K562 (cell line): ENCODE measurements at regions not wholly inside any gene's neighbourhood (a gene's known extent, or its start where the extent isn't known, plus 50 kb on each side); places are given as distances from the start of the nearest gene placed in this dataset.

ENCODE experiments used
- ATAC-seq: fragments of 200-7000 bp; cut with Tn5 transposase; 3 replicates; pipeline ENCODE4 v1.9.1; 2020; ENCODE audit warnings: moderate library complexity
- BruUV-seq: library from RNA; stranded (reverse); fragments of 400-500 nt; replicated peaks from 2 replicates; lab custom pipeline; 2021; lab: Mats Ljungman, UMichigan
- CTCF ChIA-PET: fragments of 300-600 bp; formaldehyde crosslinking; extraction: SDS; loops from one replicate; lab custom pipeline; 2021; ENCODE audit warnings: low intra/inter-chr PET ratio; lab: Yijun Ruan, JAX
- POLR2A ChIA-PET: fragments of 300-600, 350-650 bp; sonication (Branson Sonifier 250); formaldehyde crosslinking; extraction: SDS; loops from one replicate; lab custom pipeline; 2021; ENCODE audit warnings: antibody characterized with exemption, inconsistent platforms; lab: Yijun Ruan, JAX
- DNase-seq, 4 experiments: peaks; one replicate each; pipeline versions ENCODE4 v3.0.0 to v3.0.0-alpha.2; 2011 to 2018; ENCODE audit warnings: low spot score in 3 of 4, mixed read lengths in 3 of 4; ENCODE audit errors: extremely low read depth in 1 of 4
- FAIRE-seq: peaks from 2 replicates; lab custom pipeline; 2011; peaks lifted over from hg19 to GRCh38; lab: Jason Lieb, UNC
- H2AFZ ChIP-seq: 2 replicates; pipeline ENCODE4 v1.6.0; 2011; ENCODE audit warnings: low read depth, low read length, control low read depth, inconsistent platforms
- H3K27ac ChIP-seq: fragments of 200-600 bp; 3 replicates; pipeline ENCODE4 v1.8.0; 2011; ENCODE audit warnings: low read depth, mild to moderate bottlenecking, control low read depth, inconsistent platforms, low read length, moderate library complexity, mixed read lengths; ENCODE audit errors: extremely low read depth
- H3K27me3 ChIP-seq, 2 experiments: fragments of 300-600 bp in 1 of 2; 2 replicates in 1 of 2; 3 replicates in 1 of 2; pipeline versions ENCODE4 v1.6.0 to v1.8.0; 2011; ENCODE audit warnings: inconsistent platforms in 2 of 2, low read length in 2 of 2, mild to moderate bottlenecking in 1 of 2, mixed read lengths in 1 of 2, moderate library complexity in 1 of 2; ENCODE audit not compliant: control insufficient read depth in 2 of 2, insufficient read depth in 2 of 2
- H3K36me3 ChIP-seq: fragments of 300-600 bp; 3 replicates; pipeline ENCODE4 v1.8.0; 2011; ENCODE audit warnings: mild to moderate bottlenecking, low read length, inconsistent platforms; ENCODE audit not compliant: control insufficient read depth, insufficient read depth
- H3K4me1 ChIP-seq, 2 experiments: fragments of 200-600 bp in 1 of 2; replicated peaks in 1 of 2; 2 replicates in 1 of 2; 3 replicates in 1 of 2; pipeline versions ENCODE4 v1.5.1 to v1.8.0; 2011; ENCODE audit warnings: inconsistent platforms in 2 of 2, low read length in 2 of 2, mild to moderate bottlenecking in 1 of 2, mixed read lengths in 1 of 2, moderate library complexity in 1 of 2; ENCODE audit not compliant: control insufficient read depth in 2 of 2, insufficient read depth in 2 of 2
- H3K4me2 ChIP-seq: 2 replicates; pipeline ENCODE4 v1.6.1; 2011; ENCODE audit warnings: low read length, control low read depth, inconsistent platforms, mixed read lengths; ENCODE audit not compliant: insufficient read depth
- H3K4me3 ChIP-seq: fragments of 200-600 bp; sonication (generic), shearing (Covaris generic); 2 replicates; pipeline ENCODE4 v1.5.1; 2016; ENCODE audit warnings: control low read depth, inconsistent platforms
- H3K79me2 ChIP-seq: fragments of 200-600 bp; 3 replicates; pipeline ENCODE4 v1.8.0; 2011; ENCODE audit warnings: low read length, inconsistent platforms; ENCODE audit not compliant: control insufficient read depth, insufficient read depth
- H3K9ac ChIP-seq, 2 experiments: 2 replicates each; pipeline versions ENCODE4 v1.6.0 to v1.6.1; 2011; ENCODE audit warnings: low read depth in 2 of 2, low read length in 2 of 2, control low read depth in 1 of 2, inconsistent platforms in 1 of 2, mild to moderate bottlenecking in 1 of 2, mixed read lengths in 1 of 2; ENCODE audit not compliant: insufficient read depth in 1 of 2
- H3K9me1 ChIP-seq: one replicate; pipeline ENCODE4 v1.6.0; 2011; ENCODE audit warnings: inconsistent platforms, mild to moderate bottlenecking, low read length, moderate library complexity; ENCODE audit not compliant: control insufficient read depth, insufficient read depth
- H3K9me3 ChIP-seq: replicated peaks from 2 replicates; pipeline ENCODE4 v1.5.1; 2011; ENCODE audit warnings: low read depth, low read length, inconsistent platforms; ENCODE audit not compliant: control insufficient read depth, insufficient read depth
- H4K20me1 ChIP-seq: replicated peaks from 2 replicates; pipeline ENCODE4 v1.6.1; 2011; ENCODE audit warnings: low read length, inconsistent platforms, mixed read lengths; ENCODE audit not compliant: control insufficient read depth, insufficient read depth
- ARHGAP35 ChIP-seq: fragments of 450-650 bp; IDR thresholded peaks from 2 replicates; pipeline ENCODE4 v1.6.1; 2018; ENCODE audit not compliant: partially characterized antibody
- CC2D1A ChIP-seq: fragments of 450-650 bp; IDR thresholded peaks from 2 replicates; pipeline ENCODE4 v1.6.1; 2017; ENCODE audit warnings: mild to moderate bottlenecking
- FOS ChIP-seq: IDR thresholded peaks from 3 replicates; pipeline ENCODE4 v1.6.1; 2011; ENCODE audit not compliant: insufficient read length; ENCODE audit errors: extremely low read depth
- MTA2 ChIP-seq: fragments of 450-650 bp; IDR thresholded peaks from 2 replicates; pipeline ENCODE4 v1.6.1; 2016; ENCODE audit warnings: low read depth
- PHB2 ChIP-seq: fragments of 450-650 bp; IDR thresholded peaks from 2 replicates; pipeline ENCODE4 v1.6.1; 2017; ENCODE audit warnings: low read depth
- RAD51 ChIP-seq: fragments of 450-650 bp; IDR thresholded peaks from 2 replicates; pipeline ENCODE4 v1.7.1; 2016; ENCODE audit warnings: low read depth, mild to moderate bottlenecking, borderline replicate concordance
- TCF3 ChIP-seq: sonication (generic); formaldehyde crosslinking; IDR thresholded peaks from 2 replicates; pipeline ENCODE4 v1.4.0; 2020; ENCODE audit warnings: mild to moderate bottlenecking, missing genetic modification reagents
- WGBS: fragments of 100-300 bp; shearing (Covaris generic); methylation state at CpG from one replicate; pipeline ENCODE4 v1.1.6; 2016; ENCODE audit warnings: low coverage, mixed read lengths; ENCODE audit not compliant: insufficient coverage; ENCODE audit errors: missing lambda C conversion rate; 5-methylcytosine and 5-hydroxymethylcytosine counted together
- in situ Hi-C: fragments of 300-500 bp; cut with MboI; formaldehyde crosslinking; loops from 4 replicates; pipeline ENCODE4 v1.15.0; 2018; ENCODE audit warnings: inconsistent platforms, mixed read lengths
- intact Hi-C: fragments of 100-400 bp; cut with micrococcal nuclease; formaldehyde crosslinking; loops from 2 replicates; pipeline ENCODE4 v1.14.2; 2022
- TF ChIP-seq, protein P1 (sequence below): sonication (generic); formaldehyde crosslinking; IDR thresholded peaks from 2 replicates; pipeline ENCODE4 v1.8.0; 2023; ENCODE audit warnings: missing genetic modification reagents, mild to moderate bottlenecking, borderline replicate concordance
- TF ChIP-seq, protein P2 (sequence below): IDR thresholded peaks from 2 replicates; pipeline ENCODE4 v1.6.1; 2016; ENCODE audit warnings: missing genetic modification characterization, missing compliant biosample characterization

DNA sequence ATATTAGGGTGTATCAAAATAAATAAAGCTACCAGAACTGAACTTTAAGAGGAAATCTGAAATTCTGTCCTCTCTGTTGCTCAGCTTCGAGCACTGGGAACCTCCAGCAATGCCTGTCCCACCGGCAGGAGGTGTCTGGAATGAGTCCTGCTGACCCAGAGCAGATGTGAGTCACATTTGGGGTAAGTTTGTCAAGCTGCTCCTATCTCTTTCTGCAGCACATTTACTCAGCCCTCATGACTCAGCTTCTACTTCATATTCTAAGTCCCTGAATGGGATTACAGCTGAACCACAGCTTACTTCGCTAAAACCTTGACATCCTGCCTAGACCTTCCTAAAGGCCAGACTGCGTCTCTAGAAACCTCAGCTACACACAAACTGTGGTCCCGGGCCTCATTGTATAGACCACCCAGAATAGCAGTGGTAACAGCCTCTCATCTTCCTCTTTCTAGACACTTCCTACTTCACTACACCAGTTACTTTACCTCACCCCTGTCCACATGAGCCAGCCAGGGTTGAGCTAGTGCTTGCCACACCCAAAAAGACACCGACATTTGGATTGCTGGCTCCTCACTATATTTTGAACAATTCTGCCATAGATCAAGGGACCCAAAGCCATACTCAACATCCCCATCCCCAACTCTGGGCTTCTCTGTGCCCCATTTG, 109.6 kb upstream of the TMCO5A start:
- intact Hi-C loops: no loop called here
- WGBS: 2% methylated on average over 6 of the region's 6 CpGs
- Histone ChIP-seq H2AFZ (no peak overlapping the region), H3K27me3 (no peaks in the 10 kb centered on the region), H3K4me3 (no peak overlapping the region), H3K27ac (no peak overlapping the region), H3K9ac (no peak overlapping the region), H3K4me1 (no peaks in the 10 kb centered on the region), H3K36me3 (no peaks in the 10 kb centered on the region), H3K4me2 (no peak overlapping the region), H3K9me1 (no peaks in the 10 kb centered on the region), H3K79me2 (no peaks in the 10 kb centered on the region), H4K20me1 (no peaks in the 10 kb centered on the region), H3K9me3 (no peaks in the 10 kb centered on the region)
- BruUV-seq: no TSS peak
- in situ Hi-C loops: no loop called here
- peak; percentile 29; the same call in 1 of the 2 replicates for TF ChIP-seq TCF3 (CRISPR knock-in tag)
- TF ChIP-seq MTA2: no peak
- FAIRE-seq (no peak), DNase-seq (peak; percentile 7 to 23 (median 9)), ATAC-seq (no peak)
- ChIA-PET CTCF (no interaction called here), POLR2A (interaction anchor here (0.6 to 0.9 kb wide), 2 partner anchors 37 to 713 kb away, joined by 3 to 4 read pairs; no protein-coding TSS in a partner anchor)

DNA sequence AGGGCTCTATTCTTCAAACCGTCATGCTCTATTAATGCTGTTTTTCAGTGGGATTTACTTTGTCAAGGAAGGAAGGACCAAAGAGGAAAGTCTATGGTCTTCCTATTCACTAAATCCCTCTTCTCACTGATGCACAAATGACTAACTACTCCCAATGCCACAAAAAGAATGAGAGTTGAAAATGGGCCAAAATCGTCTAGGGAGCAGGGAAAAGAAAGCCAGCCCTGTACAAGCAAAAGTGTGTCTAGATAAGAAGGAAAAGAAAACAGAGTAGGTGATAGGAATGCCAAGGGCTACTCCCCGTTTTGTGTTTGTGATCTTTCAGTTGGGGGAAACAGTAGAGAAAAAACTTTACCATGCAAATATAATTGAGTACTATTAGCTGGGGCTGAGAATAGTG, 97.2 kb upstream of the TMCO5A start:
- no peak for FAIRE-seq
- no peaks in the 10 kb centered on the region for H3K79me2 ChIP-seq
- no peaks in the 10 kb centered on the region for H3K9me1 ChIP-seq
- H3K9me3 ChIP-seq: no peaks in the 10 kb centered on the region; the same call in 1 of the 2 replicates
- H3K4me1 ChIP-seq: no peaks in the 10 kb centered on the region
- H3K27ac ChIP-seq: no peak overlapping the region
- no peaks in the 10 kb centered on the region for H4K20me1 ChIP-seq
- CTCF ChIA-PET: no interaction called here
- in situ Hi-C loops: no loop called here
- no peak overlapping the region for H3K4me2 ChIP-seq
- H3K36me3 ChIP-seq: no peaks in the 10 kb centered on the region
- no peaks in the 10 kb centered on the region for H3K27me3 ChIP-seq
- no peak overlapping the region for H3K4me3 ChIP-seq
- no peak for DNase-seq
- 0% methylated on average over 3 of the region's 3 CpGs for WGBS
- H2AFZ ChIP-seq: no peak overlapping the region
- H3K9ac ChIP-seq: no peak overlapping the region
- no peak for TF ChIP-seq CC2D1A
- TF ChIP-seq RAD51: no peak
- no peak for TF ChIP-seq PHB2
- TF ChIP-seq, protein P1, sequence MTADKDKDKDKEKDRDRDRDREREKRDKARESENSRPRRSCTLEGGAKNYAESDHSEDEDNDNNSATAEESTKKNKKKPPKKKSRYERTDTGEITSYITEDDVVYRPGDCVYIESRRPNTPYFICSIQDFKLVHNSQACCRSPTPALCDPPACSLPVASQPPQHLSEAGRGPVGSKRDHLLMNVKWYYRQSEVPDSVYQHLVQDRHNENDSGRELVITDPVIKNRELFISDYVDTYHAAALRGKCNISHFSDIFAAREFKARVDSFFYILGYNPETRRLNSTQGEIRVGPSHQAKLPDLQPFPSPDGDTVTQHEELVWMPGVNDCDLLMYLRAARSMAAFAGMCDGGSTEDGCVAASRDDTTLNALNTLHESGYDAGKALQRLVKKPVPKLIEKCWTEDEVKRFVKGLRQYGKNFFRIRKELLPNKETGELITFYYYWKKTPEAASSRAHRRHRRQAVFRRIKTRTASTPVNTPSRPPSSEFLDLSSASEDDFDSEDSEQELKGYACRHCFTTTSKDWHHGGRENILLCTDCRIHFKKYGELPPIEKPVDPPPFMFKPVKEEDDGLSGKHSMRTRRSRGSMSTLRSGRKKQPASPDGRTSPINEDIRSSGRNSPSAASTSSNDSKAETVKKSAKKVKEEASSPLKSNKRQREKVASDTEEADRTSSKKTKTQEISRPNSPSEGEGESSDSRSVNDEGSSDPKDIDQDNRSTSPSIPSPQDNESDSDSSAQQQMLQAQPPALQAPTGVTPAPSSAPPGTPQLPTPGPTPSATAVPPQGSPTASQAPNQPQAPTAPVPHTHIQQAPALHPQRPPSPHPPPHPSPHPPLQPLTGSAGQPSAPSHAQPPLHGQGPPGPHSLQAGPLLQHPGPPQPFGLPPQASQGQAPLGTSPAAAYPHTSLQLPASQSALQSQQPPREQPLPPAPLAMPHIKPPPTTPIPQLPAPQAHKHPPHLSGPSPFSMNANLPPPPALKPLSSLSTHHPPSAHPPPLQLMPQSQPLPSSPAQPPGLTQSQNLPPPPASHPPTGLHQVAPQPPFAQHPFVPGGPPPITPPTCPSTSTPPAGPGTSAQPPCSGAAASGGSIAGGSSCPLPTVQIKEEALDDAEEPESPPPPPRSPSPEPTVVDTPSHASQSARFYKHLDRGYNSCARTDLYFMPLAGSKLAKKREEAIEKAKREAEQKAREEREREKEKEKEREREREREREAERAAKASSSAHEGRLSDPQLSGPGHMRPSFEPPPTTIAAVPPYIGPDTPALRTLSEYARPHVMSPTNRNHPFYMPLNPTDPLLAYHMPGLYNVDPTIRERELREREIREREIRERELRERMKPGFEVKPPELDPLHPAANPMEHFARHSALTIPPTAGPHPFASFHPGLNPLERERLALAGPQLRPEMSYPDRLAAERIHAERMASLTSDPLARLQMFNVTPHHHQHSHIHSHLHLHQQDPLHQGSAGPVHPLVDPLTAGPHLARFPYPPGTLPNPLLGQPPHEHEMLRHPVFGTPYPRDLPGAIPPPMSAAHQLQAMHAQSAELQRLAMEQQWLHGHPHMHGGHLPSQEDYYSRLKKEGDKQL (CRISPR knock-in tag): no peak
- TF ChIP-seq, protein P2, sequence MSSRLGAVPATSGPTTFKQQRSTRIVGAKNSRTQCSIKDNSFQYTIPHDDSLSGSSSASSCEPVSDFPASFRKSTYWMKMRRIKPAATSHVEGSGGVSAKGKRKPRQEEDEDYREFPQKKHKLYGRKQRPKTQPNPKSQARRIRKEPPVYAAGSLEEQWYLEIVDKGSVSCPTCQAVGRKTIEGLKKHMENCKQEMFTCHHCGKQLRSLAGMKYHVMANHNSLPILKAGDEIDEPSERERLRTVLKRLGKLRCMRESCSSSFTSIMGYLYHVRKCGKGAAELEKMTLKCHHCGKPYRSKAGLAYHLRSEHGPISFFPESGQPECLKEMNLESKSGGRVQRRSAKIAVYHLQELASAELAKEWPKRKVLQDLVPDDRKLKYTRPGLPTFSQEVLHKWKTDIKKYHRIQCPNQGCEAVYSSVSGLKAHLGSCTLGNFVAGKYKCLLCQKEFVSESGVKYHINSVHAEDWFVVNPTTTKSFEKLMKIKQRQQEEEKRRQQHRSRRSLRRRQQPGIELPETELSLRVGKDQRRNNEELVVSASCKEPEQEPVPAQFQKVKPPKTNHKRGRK: no peak
- TF ChIP-seq FOS: no peak
- no peak for TF ChIP-seq ARHGAP35
- intact Hi-C loops: no loop called here
- no peak for ATAC-seq
- POLR2A ChIA-PET: no interaction called here
- BruUV-seq: no TSS peak
